SKM-1 (cell line): ENCODE measurements at regions not wholly inside any gene's neighbourhood (a gene's known extent, or its start where the extent isn't known, plus 50 kb on each side); places are given as distances from the start of the nearest gene placed in this dataset.

Source experiments
- DNase-seq: peaks from one replicate; lab custom pipeline; 2025; ENCODE audit not compliant: unreplicated experiment; lab: John Stamatoyannopoulos, UW

DNA sequence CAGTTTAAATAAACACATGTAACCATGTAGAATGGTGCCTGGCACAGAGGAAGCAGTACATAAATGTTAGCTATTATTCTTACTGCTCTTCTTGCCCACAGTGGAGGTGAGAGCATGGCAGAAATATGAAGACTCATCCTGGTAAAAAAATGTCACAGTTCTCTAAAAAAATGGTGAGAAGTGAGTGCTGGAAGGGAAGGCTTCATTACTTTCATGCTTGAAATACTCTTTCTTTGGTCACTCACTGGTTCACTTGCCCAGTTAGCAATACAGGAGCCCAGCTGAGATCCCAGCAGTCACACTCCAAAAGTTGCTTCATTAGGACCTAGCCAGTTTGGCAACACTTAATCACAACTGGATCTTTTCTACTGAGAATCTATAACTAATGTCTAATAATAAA, 1017.2 kb downstream of the TUSC7 start:
- no peak for DNase-seq

- no peak for DNase-seq
Observed at GRCh38 chr3:117728226-117728625, 1018.6 kb downstream of the TUSC7 start.

DNA sequence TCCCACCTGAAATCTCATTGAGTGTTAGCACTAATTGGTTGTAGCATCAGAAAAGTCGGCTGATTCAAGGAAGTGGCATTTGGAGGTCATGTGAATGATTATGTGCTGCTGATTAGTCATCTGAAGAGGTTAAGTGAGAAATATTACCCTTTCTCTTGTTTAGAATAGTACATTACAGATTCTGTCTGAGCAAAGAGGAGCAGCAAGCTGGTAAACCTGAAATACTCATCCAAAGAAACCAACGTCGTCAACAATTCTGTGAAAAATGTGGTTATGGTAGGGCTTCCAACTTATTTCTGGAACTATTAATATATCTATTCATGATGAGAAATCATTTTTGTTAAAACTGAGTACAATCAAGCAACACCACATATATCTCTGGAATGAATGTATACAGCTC, 1024.9 kb downstream of the TUSC7 start:
- no peak for DNase-seq

- no peak for DNase-seq
Observed at GRCh38 chr3:117735481-117736101, 1026.0 kb downstream of the TUSC7 start.

- DNase-seq, result no peak
Observed at GRCh38 chr3:117736846-117737245, 1027.3 kb downstream of the TUSC7 start.

DNA sequence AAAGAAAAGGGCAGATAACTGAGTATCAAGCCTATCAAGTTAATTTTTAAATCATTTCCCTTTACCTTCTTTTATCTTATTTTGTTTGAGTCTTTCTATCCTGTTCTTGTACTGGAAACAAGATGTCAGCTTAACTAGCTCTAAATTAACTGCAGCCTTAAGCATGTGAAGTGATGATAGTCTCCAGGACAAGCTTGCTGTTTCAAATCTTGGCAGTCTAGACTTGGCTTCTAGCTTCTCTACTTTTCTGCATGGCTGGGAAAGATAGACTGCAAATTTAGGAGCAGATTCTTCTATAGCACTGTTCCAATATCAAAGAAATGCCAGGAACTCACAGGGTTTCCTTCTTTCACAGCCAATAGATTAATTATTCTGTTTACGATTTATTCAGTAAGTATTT, 1034.4 kb downstream of the TUSC7 start:
- no peak for DNase-seq

DNA sequence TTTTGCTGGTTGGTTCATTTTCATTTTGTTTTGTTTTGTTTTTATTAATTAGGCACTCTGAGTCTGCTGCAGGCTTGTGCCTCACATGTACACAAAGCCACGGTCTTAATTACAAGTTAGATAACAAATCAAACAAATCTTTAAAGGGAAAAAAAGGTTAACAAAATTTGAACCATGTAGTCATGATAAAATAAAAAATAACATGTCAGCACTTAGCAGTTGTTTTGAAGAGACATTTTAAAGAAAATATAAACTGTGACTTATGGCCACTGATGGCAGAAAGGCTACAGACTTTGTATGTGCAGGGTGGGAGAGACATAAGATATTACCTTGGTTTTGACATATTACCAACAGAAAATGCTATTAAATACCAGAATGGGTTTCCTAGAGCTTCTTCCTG, 1035.4 kb downstream of the TUSC7 start:
- DNase-seq, result no peak

DNA sequence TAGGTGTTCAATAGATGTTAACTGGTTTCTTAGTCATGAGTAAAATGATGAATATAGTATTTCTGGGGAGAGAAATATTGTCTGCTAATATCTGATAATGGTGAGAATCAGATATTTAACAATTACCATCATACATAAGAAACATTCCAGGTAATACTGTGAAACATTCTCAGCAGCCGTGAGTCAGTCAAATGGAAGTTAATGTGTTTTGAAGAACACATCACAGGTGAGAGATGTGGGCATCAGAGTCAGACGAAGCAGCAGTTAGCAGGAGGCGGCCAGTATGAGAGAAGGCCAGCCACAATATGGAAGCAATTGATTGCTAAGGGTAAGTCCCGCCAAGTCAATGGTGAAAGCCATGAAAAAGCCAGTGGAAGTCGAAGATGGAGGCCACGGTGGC, 1035.9 kb downstream of the TUSC7 start:
- no peak for DNase-seq

GRCh38 chr3:117746066-117746465, 1036.5 kb downstream of the TUSC7 start:
- no peak for DNase-seq

DNA sequence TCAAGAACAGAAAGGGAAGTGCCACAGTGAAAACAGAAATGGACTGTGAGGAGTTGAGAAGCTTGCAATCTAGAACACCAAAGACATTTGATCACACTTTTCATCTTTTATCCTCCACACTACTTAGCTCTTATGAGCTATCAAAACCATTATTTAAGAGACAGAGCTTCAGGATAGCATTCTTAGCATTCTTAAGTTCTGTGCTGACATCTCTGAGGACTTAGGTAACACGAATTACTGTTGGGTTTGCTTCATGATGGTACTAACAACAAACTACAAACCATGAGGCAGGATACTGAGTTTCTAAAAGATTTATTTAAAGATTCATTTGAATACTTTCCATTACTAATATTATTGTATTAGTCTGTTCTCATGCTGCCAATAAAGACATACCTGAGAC, 1038.6 kb downstream of the TUSC7 start:
- DNase-seq, result no peak

- no peak for DNase-seq
Observed at GRCh38 chr3:117750674-117751269, 1041.2 kb downstream of the TUSC7 start.

- DNase-seq, result no peak
Observed at GRCh38 chr3:117751651-117752050, 1042.1 kb downstream of the TUSC7 start.

DNA sequence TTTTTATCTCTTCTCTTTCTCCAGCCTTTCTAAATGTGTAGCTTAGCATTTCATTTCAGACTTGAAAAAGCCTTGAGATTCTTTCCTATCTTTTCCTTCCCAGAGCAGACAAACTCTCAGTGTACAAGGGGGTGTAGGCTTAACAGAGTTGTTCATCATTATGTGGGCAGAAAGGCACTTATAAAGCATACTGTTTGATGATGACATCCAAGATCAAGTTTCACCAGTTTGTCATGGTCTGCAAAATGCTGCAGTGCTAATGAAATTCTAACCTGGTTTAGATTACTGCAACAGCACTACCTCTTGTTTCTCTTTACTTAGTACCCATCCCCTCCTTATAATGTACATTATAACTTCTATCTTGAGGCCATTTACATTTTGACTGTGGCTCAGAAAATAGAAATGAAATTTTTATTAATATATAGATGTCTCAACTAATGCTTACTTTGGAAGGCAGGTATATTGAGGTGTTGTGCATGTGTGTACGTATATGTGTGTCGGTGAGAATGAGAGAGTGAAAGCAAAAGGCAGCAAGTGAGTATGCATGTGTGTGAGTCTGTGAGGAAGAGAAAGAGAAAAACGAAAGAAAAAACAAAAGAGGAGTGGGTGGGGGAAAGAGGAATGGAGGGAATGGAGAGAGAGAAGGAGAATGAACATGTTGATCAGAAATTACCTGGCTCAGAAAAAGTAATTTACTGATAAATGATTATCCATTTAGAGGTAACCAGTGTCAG, 1043.6 kb downstream of the TUSC7 start:
- no peak for DNase-seq

DNA sequence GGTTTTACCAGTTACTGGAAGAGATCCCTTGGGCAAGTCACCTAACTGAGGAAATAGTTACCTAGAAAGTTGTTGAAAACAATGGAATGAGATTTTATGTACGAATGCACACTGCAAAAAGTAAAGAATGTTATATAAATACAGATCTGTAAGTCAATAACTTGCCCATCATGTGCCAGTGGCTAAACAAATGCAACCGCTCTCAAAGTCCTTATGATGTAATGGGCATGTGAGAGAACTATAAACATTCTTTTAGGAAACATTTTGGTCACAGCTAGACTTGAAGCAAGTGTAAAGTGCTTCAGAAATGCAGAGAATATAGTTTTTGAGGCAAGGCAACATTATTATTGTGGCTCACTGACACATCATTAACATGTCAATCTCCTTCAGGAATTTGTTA, 1044.5 kb downstream of the TUSC7 start:
- no peak for DNase-seq

GRCh38 chr3:117754841-117755240, 1045.3 kb downstream of the TUSC7 start:
- DNase-seq, result no peak

DNA sequence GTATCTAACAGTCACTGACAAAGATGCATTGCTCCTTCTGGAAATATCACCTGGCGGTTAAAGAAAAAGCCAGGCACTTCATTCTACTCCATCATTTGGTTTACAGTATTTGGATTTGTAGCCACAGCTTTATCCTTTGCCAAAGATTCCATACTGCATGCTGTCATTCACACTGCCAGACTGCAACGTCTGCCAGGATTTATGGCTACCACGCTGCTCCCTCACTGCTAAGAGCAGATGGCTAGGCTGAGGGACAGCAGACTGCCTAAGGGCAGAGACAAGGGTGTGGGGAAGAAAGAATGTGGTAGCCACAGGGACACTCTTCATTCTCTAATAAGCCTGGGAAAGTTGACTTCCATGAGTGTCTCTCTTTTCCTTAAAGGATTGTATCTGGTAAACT, 1047.0 kb downstream of the TUSC7 start:
- no peak for DNase-seq

- DNase-seq, result no peak
Observed at GRCh38 chr3:117761703-117762620, 1052.4 kb downstream of the TUSC7 start.

DNA sequence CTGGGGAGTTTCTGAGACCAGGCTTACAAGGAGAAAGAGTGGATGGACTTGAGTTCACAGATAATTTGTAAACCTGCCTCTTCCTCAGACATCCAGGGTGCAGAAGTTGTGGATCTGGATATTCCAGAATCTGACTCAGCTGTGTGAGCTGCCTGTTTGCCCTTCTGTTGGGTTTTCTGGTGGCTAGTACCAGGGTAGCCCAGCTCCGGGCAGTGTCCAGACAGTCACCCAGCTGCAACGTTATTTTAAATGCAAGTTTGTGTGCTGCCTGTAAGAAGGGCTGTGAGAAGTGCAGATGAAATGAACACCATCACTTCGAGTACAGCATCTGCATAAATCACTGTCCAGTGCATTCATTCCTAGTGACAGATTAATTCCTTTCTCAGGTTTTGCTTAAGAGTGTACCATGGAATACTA, 1053.0 kb downstream of the TUSC7 start:
- DNase-seq, result no peak

- DNase-seq, result no peak
Observed at GRCh38 chr3:117763561-117763960, 1054.0 kb downstream of the TUSC7 start.

- no peak for DNase-seq
Observed at GRCh38 chr3:117768581-117768980, 1059.0 kb downstream of the TUSC7 start.

- DNase-seq, result no peak
Observed at GRCh38 chr3:117774130-117774529, 1064.6 kb downstream of the TUSC7 start.
